OCI-M2 (cell line): ENCODE measurements at regions not wholly inside any gene's neighbourhood (a gene's known extent, or its start where the extent isn't known, plus 50 kb on each side); places are given as distances from the start of the nearest gene placed in this dataset.

Experiments used
- DNase-seq: peaks from one replicate; lab custom pipeline; 2025; ENCODE audit not compliant: unreplicated experiment; lab: John Stamatoyannopoulos, UW

DNA sequence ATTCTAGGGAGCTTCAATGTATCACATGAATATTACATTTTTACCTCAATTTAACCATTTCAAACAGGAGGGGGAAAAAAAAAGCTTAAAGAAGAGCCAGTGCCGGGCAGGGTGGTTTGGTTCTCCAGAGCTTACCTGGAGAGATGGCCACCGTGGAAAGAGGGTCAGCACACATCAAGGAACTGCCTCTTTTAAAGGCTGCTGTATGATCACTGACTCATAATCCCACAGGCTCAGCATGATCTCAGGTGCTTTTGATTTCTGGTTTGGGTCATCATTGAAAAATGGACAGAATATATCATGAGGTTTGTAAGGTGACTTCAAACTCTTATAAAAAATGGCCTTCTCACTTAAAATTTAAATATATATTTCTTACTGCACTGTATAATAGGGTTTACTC is 67.5 kb upstream of the MDFIC start:
- DNase-seq = no peak

DNA sequence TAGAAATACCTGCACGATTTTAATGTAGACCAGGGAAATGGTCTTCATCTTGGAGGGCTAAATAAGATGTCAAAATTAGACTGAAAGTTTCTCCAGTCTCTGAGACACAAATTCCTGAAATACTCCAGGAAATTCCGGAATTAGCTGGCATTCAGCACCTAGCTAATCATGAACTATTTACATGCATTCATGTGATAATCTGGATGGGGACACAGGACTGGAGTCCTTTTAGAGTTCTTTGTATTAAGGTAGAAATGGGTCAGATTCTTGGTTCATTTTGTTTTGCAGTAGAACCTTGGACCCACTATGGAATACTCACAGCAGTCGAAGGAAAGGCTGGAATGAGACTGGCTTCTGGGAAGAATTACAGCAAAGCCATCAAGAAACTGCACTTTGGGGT is 65.3 kb upstream of the MDFIC start:
- no peak for DNase-seq

DNA sequence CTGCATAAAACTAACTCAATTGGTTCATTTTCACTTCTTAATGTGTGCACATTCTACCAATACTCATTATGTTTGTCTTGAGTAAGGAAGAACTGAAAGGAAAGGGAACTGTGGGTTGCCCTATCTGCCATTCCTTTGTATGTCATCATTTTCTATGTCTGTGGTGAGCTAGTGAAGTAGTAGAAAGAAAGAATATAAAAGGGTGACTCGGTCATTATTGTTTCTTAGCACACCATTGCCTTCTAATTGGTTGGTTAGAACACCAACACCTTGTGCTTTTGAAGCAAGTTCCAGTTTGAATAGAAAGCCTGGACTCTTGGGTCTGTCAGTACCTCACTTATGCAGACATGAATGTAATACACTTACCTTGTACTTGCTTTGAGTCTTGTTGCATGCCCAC is 64.3 kb upstream of the MDFIC start:
- no peak for DNase-seq

DNA sequence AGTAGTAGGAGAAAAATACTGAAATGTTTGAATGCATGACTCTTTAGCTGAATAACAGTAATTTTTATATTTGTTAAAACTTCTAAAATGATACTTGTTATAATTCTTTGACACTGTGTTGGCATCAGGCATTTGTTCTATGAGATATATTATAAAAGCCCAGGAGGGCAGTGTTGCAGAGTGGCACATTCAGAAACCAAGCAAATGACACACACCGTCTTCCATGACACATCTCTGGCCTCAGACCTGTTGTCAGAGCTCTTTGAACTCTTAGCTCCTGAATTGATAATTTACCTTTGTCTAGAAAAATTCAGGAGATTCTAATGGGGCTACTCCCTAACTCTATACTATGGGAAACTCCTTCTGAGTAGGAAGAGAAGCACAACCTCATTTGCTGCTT is 62.4 kb upstream of the MDFIC start:
- no peak for DNase-seq

DNA sequence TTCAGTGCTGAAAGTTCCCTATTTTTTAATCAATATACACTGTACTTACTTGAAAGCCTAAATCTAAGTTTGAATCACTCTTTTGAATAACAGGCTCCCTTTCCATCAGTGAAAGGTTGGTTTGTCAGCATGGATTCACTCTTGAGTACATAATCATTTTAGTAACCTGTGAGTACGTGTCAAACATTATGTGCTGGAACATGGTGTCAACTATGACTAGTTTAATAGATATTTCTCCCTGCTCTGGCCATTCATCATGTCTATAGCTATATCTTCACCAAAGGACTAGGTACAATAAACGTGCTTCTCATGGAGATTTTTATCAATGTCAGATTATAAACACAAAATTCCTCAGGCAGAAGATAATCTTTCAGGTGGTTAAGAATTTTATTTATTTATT is 61.7 kb upstream of the MDFIC start:
- no peak for DNase-seq

DNA sequence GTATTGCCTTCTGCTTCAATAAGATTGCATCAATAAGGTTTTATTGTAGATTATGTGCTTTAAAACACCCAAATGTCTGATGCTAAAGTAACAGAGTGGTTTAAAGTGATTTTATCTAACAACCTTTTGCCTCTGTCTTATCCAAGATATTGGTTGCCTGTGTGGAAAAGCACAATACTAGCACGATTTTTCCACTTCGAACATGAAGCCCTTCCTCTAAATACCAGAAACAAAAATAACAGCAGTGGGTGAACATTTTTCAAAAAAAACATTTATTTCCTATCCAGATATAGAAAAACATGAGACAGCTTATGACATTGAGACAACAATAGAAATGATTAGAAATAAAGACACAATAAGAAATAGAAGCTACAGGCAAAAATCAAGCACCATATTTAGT is 59.5 kb upstream of the MDFIC start:
- no peak for DNase-seq

DNA sequence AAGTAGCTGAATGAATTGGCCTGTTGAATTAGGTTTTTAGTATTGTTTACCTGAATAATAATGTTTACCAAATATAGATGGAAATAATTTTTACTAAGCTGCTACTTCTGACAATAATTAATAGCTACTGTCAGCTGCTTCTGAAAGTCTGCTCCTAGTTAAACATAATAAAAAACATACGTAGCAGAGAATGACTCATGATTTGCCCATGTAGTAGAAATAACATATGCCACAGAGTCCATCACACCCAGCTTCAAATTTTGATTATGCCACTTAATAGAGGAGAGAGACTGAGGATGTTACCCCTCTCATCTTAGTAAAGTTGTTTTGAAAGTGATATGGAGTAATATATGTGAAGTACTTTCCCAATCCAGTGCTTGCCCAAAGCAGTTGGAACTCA is 57.6 kb upstream of the MDFIC start:
- no peak for DNase-seq

DNA sequence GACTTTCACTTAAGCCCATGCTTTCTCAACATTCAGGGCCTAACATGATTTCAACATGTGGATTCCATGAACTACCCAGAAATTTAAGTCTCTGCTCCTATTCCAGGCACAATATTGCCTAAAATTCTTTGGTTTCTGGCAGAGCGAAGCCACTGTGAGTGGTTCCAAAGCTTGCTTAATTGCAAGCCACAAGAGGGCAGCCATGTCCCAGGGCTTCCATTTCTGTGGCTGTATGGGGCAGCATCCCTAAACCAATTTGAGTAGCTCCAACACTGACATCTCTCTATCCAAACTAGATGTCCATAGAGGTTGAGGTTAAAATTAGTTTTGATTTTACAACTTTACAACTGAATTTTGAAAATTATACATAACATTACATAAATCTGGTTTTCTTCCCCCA is 56.3 kb upstream of the MDFIC start:
- DNase-seq = no peak
